HG03060 (cell line): ENCODE measurements at regions not wholly inside any gene's neighbourhood (a gene's known extent, or its start where the extent isn't known, plus 50 kb on each side); places are given as distances from the start of the nearest gene placed in this dataset.
"Not testable (repeated sequence)": the region's sequence is repeated elsewhere in the genome, so short reads cannot be mapped to it uniquely, and the experiment has no call there.

Experiments
- ATAC-seq: cut with Tn5 transposase; IDR thresholded peaks from one replicate; pipeline ENCODE4 v1.9.1; 2021; ENCODE audit warnings: low read depth, moderate number of reproducible peaks; ENCODE audit not compliant: unreplicated experiment

GRCh38 chr2:183455056-183455455 lies 330.8 kb downstream of the NUP35 start:
- ATAC-seq, result no peak

GRCh38 chr2:183456177-183456576 lies 331.9 kb downstream of the NUP35 start:
- ATAC-seq, result no peak

GRCh38 chr2:183458460-183458859 lies 334.2 kb downstream of the NUP35 start:
- ATAC-seq, result no peak

GRCh38 chr2:183459466-183459865 lies 335.2 kb downstream of the NUP35 start:
- no peak for ATAC-seq

- no peak for ATAC-seq
Observed at GRCh38 chr2:183463821-183464220, 339.6 kb downstream of the NUP35 start.

DNA sequence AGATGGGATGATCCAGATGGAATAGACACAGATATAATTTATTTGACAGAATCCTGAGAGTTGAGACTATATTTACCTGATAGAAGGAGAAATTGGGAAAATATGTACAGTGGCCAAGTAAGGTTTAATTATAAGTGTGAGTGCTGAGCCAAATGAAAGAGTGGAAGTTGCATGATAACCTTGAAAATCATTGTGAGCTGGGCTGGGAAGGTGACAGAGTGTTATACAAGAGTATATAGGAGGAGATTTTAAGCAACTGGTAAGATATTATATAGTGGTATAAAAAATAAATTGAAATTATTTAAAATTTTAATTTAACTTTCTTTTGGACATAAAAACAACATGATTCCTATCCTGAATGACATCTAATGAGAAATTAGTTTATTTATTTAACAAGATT lies 340.8 kb downstream of the NUP35 start:
- no peak for ATAC-seq

DNA sequence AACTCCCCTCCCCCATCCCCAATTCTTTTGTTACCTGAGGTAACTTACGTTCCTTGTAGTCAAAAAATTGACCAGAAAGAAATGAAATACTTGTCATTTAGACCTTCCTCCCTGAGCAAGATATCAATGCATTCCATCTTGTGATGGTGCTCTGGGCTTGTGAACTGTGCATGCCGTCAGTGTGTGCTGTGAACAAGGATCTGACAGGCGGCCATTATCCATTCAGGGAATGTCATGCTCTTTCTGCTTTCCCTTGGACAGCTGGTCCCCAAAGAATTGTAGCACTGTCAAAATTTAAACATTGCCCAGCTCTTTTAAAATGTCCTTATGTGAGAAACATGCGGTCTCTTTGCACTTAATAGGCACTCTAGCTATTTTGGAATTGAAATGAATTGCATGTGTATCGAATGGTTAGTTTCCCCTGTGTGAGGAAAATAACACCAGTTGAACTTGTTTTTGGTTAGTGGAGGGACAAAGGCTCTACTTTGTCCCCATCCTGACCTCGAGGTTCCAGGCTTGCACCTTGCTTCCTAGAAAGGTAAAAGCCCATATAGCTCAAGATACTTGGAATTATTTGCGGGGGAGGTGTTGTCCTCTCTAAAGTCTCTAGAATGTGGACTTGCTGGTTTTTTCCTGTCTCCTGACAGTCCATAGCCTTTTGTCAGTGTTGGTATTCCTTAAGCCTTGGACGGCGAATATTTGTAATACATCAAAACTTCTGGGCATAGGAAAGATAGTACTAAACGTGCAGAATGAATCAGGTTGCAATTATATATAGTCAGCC lies 350.9 kb downstream of the NUP35 start:
- ATAC-seq, result no peak

DNA sequence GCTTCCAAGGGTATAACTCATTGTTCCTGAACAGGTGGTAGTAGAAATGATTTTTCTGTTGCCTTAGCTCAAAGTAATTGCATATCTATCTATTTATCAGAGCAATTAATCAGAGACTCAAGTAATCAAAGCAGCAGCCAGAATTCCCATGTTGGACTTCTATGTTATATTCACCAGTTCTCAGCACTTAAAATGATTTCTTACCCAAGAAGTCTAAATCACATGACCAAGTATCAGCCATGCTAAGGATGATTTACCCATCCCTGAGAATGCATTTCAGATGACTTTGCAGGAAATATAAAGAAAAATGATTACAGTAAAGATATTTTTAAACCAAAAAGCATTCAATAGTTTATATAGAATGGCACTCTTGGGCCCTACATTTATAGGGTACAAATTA lies 352.2 kb downstream of the NUP35 start:
- ATAC-seq, result no peak

- no peak for ATAC-seq
Observed at GRCh38 chr2:183477296-183477695, 353.1 kb downstream of the NUP35 start.

DNA sequence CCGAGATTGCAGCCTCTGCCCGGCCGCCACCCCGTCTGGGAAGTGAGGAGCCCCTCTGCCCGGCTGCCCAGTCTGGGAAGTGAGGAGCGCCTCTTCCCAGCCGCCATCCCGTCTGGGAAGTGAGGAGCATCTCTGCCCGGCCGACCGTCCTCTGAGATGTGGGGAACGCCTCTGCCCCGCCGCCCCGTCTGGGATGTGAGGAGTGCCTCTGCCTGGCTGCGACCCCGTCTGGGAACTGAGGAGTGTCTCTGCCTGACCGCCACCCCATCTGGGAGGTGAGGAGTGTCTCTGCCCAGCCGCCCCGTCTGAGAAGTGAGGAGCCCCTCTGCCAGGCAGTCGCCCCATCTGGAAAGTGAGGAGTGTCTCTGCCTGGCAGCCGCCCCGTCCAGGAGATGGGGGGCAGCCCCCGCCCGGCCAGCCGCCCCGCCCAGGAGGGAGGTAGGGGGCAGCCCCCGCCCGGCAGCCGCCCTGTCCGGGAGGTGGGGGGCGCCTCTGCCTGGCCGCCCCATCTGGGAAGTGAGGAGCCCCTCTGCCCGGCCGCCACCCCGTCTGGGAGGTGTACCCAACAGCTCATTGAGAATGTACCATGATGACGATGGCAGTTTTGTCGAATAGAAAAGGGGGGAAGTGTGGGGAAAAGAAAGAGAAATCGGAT lies 354.8 kb downstream of the NUP35 start:
- ATAC-seq, result not testable (repeated sequence)

GRCh38 chr2:183487326-183487725 lies 363.1 kb downstream of the NUP35 start:
- ATAC-seq, result no peak

- ATAC-seq, result no peak
Observed at GRCh38 chr2:183488421-183488820, 364.2 kb downstream of the NUP35 start.

DNA sequence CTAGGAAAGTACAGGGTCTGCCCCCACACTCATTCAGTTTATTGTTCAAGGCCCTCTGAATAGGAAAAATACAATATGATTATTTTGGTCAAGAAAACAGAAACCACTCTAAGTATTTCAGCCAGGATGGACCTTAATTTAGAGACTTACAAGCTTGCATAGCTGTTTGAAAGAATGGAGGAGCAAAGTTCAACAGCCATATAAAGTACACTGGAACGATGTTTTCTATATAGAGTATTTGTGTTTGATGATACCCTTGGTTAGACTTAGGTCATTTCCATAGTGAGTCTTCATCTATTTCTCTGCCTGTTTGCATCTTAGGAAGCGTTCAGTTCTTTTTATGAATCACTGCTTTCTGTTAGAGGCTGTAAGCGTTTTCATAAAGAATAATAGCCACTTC lies 366.2 kb downstream of the NUP35 start:
- ATAC-seq, result no peak

DNA sequence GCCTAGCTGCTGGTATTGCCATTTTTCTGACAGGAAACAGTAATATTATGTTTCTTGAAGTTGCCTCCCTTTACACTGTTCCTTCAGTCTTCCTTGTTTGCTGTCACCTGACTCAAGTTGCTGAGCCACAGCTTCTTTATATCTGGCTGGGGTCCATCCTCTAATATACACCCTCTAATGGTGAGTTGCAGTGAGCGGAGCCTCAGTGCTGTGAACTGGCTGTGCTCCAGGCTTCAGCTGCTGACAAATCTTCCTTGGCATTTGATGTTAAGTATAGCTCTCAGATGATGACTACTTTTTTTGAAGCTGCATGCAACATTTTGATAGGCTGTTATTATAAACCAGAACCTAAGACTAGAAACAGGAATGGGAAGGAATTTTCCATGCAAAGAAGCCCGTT lies 366.7 kb downstream of the NUP35 start:
- ATAC-seq, result no peak

- no peak for ATAC-seq
Observed at GRCh38 chr2:183493040-183493439, 368.8 kb downstream of the NUP35 start.

DNA sequence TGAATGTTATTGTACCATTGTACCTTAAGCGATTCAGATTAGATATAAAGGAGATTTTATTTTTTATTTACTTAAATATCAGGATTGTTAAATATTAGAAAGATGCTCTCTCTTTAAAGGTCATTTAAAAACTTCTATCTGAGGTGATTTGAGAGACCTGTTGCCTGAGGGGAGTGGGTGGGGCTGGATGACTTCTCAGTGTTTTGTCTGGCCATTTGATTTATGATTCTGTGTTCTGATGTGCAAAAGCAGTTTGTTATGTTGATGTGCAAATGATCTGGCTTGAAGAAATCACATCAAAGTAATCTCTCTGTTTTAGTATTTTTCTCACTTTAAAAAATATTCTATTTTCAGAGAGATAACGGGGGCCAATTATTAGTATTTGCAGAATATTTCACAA lies 370.8 kb downstream of the NUP35 start:
- ATAC-seq, result no peak

DNA sequence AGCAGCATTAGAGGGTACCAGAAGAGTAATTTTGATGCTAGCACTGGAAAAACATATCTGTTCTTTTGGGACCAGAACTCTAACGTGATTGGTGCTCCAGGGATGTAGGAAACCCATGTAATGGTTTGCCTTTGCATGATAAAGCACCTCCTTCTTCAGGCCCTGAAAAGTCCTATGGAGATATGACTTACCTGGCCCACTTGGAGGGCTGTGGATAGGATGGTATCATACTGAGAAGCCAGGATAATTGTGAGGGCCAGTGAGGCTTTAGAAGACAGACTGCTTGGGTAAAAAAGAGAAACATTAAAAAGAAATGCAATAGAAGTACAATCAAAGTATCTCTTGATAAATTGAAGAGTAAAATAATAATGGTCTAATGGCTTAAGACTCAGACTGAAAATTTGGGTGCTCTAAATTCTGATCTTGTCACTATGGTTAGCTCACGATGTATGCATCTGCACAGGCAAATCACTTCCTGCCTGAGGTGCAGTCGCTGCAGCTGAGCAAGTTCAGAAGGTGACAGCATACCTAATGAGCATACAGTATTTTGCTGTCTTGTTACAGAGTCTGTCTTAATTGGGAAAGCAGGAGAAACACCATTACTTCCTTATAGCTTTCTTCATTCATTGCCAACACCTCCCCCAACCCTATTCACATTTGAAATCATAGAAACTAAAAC lies 371.5 kb downstream of the NUP35 start:
- peak; percentile 98 for ATAC-seq

GRCh38 chr2:183497861-183498260 lies 373.6 kb downstream of the NUP35 start:
- ATAC-seq, result no peak

DNA sequence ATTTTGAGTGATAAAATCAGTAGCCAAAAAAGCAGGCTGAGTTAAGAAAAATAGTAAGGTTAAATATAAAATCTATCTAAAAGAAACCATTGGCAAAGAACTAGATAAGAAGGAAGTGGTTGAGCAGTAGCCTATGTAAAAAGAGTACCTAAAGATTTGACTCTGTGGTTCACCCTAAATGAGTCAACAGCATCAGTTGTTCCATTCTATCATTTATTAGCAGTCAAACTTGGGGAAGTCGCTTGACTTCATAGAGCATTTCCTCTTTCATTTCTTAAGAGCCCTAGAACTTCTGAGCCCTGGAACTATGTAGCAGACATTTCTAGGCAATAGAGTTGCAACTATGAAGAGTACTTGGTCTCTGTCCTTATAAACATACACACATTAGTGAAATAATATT lies 381.7 kb downstream of the NUP35 start:
- peak; percentile 99 for ATAC-seq

GRCh38 chr2:183511154-183511553 lies 386.9 kb downstream of the NUP35 start:
- no peak for ATAC-seq

- ATAC-seq, result no peak
Observed at GRCh38 chr2:183519371-183520056, 395.3 kb downstream of the NUP35 start.
